ENCODE measurements at regions not wholly inside any gene's neighbourhood (a gene's known extent, or its start where the extent isn't known, plus 50 kb on each side); places are given as distances from the start of the nearest gene placed in this dataset.
"Not testable (repeated sequence)": the region's sequence is repeated elsewhere in the genome, so short reads cannot be mapped to it uniquely, and the experiment has no call there.

DNA sequence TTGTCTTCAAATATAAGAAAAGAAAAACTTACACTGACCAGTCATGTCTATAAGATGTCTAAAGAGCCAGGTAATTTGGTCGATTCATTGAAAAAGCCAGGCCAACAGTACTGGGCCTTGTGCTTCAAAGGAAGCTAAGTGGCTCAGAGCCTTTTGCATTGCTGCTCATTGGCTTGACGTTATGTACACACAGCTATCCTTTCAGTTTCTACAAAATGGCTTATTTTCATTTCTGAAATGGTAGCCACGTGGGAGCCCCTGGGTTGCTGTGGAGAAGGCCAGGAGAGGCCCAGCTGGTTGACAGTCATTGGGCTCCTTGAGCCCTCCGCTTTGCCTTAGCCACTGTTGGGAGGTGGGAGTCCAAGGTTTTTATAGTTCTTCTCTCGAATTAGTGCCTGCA is 199.1 kb upstream of the CXorf66 start:
- no peak for DNase-seq (ENCODE audit: low spot score)
- TF ChIP-seq, protein P1, sequence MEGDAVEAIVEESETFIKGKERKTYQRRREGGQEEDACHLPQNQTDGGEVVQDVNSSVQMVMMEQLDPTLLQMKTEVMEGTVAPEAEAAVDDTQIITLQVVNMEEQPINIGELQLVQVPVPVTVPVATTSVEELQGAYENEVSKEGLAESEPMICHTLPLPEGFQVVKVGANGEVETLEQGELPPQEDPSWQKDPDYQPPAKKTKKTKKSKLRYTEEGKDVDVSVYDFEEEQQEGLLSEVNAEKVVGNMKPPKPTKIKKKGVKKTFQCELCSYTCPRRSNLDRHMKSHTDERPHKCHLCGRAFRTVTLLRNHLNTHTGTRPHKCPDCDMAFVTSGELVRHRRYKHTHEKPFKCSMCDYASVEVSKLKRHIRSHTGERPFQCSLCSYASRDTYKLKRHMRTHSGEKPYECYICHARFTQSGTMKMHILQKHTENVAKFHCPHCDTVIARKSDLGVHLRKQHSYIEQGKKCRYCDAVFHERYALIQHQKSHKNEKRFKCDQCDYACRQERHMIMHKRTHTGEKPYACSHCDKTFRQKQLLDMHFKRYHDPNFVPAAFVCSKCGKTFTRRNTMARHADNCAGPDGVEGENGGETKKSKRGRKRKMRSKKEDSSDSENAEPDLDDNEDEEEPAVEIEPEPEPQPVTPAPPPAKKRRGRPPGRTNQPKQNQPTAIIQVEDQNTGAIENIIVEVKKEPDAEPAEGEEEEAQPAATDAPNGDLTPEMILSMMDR (IDR thresholded peaks at IDR 0.05; ENCODE audit: extremely low read depth, missing control alignments): no peak

DNA sequence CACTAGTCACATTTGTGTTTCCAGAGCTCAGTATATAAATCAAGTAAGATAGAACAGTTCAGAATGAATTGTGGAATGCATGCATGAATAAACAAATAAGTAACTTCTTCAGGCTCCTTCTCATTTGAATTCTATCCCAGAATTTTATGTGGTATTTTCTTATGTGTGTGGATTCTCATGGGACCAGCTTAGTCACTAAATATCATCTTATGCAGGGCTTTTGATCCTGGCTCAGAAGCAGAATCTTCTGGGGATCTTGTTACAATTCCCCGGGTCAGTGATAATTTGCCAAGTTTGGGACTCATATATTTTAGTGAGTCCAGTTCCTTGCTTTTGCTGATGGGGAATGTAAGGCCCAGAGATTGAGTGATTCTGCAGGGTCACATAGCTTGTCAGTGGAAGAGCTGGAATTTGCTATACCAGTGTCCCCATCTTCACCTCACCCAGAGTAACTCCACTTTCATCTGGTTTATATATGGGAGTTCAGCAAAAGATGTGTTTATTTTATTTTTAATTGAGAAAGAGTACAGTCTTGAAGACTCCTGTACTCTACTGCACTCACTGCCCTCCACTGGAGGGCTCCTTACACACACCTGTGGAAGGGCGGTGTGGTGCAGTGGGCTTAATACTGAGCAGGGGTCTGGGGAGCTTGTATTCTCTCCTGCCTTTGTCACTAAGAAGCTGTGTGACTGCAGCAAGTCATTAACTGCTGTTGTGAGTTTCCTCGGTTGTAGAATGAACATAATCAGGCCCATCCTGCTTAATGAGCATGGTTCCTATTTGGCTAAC is 198.2 kb upstream of the CXorf66 start:
- no peak for DNase-seq (ENCODE audit: low spot score)
- TF ChIP-seq, protein P1 (IDR thresholded peaks at IDR 0.05; ENCODE audit: extremely low read depth, missing control alignments): no peak

DNA sequence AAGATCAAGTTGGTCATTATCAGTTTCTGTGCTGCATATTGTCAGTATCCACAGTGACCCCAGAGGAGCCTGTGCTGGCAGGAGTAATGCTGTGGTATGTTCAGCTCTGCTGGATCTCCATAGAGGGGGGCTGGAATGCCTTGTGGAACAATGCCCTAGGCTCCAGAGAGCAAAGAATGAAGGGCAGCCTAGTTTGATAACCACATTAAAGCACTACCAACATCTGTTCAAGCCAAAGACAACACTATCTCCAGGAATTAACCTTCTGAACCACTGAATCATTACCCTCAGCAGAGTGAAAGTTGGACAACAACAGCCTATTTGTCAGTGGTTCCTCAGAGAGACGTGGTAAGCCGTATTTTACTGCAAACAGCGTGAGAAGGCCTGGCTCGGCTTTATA is 192.3 kb upstream of the CXorf66 start:
- TF ChIP-seq, protein P1 (IDR thresholded peaks at IDR 0.05; ENCODE audit: extremely low read depth, missing control alignments): no peak
- no peak for DNase-seq (ENCODE audit: low spot score)

DNA sequence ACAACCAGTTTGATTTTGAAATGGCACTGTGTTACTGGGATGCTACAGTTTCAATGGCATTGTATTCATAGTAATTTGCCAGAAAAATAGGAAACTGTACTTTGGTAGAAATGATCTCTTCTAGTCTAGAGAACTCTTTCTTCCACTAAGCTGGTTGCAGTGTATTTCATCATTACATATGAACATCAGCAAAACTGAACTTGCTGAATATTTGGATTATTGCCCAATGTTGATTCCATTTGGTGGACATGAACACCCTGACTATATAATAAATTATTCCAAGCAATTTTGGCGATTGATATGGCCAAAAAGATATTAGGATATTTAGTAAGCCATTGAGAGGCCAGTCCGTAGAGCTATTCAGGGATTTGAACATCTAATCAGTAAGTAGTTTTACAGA is 191.8 kb upstream of the CXorf66 start:
- no peak for DNase-seq (ENCODE audit: low spot score)

DNA sequence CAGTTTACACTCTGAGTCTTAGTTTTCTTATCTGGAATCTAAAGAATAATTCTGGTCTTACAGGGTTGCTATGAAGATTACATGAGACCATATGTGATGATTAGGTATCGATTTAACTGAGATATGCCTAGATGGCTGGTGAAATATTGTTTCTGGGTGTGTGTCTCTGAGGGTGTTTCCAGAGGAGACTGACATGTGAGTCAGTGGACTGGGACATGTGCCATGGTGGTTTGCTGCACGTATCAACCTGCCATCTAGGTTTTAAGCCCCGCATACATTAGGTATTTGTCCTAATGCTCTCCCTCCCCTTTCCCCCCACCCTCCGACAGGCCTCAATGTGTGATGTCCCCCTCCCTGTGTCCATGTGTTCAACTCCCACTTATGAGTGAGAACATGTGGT is 186.0 kb upstream of the CXorf66 start:
- no peak for DNase-seq (ENCODE audit: low spot score)
- TF ChIP-seq, protein P1 (IDR thresholded peaks at IDR 0.05; ENCODE audit: extremely low read depth, missing control alignments): no peak

More for the DNA sequence above, 191.8 kb upstream of the CXorf66 start:
- TF ChIP-seq, protein P1 (IDR thresholded peaks at IDR 0.05; ENCODE audit: extremely low read depth, missing control alignments): no peak

DNA sequence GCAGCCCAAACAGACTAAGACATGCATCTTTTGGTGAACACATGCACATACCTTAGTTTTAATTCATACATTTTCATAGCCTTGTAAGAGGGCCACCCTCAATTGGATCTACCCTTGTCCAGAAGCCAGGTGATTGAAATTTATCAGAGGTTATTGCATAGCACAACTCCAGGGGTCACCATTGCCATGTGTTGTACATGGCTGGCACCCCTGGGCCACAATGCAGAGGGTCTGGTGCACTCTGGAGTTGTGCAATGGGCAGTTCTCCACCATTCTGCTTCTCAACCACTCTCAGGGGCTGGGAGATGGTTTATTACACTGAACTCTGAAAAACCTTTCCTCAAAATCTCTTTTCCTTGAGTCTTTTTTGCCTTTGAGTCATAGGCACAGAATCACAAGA is 184.4 kb upstream of the CXorf66 start:
- no peak for DNase-seq (ENCODE audit: low spot score)
- TF ChIP-seq, protein P1 (IDR thresholded peaks at IDR 0.05; ENCODE audit: extremely low read depth, missing control alignments): no peak

DNA sequence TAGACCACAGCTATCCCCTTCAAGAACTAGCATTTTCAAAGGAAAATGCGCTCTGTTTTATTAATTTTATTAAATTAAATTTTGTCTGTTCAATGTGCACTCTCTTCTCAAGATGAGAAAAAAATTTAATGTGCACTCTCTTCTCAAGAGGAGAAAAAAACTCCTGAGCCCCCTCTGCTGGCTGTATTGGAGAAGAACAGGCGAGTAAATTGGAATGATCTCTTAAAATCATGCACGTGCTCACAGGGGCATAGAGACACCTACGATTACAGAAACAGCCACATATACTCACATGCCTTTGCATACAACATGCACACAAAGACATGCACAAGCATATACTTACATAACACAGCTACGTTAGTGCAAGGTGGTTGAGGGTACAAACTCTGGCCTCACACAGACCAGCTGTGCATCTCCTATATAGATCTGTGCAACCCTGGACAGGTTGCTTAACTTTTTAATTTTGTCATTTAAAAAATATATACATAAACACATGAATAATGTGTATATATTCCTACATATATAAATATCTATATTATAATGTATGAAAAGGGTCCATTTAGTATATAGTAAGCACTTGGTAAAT is 176.2 kb upstream of the CXorf66 start:
- TF ChIP-seq, protein P1 (IDR thresholded peaks at IDR 0.05; ENCODE audit: extremely low read depth, missing control alignments): no peak
- DNase-seq (ENCODE audit: low spot score): peak; percentile 20

DNA sequence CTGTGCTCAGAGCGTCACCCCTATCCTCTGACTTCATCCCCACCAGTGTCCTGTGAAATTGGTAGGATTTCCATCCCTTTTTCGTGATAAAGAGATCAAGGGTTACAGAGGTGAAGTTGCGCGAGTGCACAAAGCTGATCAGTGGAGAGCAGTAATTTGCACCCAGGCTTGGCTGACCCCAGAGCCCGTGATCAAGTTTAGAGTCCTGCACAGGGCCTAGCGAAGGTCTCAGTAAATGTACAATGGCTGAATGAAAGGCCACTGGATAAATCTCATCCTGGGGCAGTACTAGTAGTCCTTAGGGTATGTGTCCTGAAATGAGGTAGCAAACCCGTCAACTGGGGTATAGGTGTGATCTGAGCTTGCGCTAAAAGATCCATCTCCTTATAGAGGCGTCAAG is 173.2 kb upstream of the CXorf66 start:
- DNase-seq (ENCODE audit: low spot score): not testable (repeated sequence)

DNA sequence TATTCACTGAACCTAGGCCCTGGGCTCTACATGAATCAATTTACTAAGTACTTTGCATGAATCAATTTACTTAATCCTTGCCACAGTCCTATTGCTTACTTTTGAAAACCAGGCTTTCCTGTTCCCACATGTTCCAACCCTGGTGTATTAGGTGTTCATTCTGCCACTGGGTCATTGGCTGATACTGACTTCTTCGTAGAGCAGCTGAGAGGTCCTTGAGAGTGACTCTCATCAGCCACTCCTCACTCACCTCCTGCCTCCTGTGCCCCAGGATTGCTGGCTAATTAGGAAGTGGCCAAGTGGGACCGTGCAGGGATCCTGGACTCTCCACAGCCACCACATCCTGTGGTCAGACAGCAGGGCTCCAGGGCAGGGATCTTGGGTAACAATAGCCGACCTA is 172.7 kb upstream of the CXorf66 start:
- DNase-seq (ENCODE audit: low spot score): not testable (repeated sequence)
